ENCODE measurements at regions not wholly inside any gene's neighbourhood (a gene's known extent, or its start where the extent isn't known, plus 50 kb on each side); places are given as distances from the start of the nearest gene placed in this dataset.
"Not testable (repeated sequence)": the region's sequence is repeated elsewhere in the genome, so short reads cannot be mapped to it uniquely, and the experiment has no call there.

GRCh38 chr7:25048444-25048834 is 68.5 kb upstream of the OSBPL3 start:
- DNase-seq (ENCODE audit: low read depth, low spot score), result no peak
- CTCF ChIA-PET, result interaction anchor here (0.6 to 1.3 kb wide), 2 partner anchors 44 to 50 kb away, joined by 3 read pairs; no protein-coding TSS in a partner anchor
- TF ChIP-seq, protein P1, sequence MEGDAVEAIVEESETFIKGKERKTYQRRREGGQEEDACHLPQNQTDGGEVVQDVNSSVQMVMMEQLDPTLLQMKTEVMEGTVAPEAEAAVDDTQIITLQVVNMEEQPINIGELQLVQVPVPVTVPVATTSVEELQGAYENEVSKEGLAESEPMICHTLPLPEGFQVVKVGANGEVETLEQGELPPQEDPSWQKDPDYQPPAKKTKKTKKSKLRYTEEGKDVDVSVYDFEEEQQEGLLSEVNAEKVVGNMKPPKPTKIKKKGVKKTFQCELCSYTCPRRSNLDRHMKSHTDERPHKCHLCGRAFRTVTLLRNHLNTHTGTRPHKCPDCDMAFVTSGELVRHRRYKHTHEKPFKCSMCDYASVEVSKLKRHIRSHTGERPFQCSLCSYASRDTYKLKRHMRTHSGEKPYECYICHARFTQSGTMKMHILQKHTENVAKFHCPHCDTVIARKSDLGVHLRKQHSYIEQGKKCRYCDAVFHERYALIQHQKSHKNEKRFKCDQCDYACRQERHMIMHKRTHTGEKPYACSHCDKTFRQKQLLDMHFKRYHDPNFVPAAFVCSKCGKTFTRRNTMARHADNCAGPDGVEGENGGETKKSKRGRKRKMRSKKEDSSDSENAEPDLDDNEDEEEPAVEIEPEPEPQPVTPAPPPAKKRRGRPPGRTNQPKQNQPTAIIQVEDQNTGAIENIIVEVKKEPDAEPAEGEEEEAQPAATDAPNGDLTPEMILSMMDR (IDR thresholded peaks at IDR 0.05; ENCODE audit: insufficient read depth, low read length, missing control alignments), result no peak
- POLR2A ChIA-PET, result no interaction called here
- H3K4me3 ChIP-seq (ENCODE audit: low read depth, low read length), result no peak overlapping the region

GRCh38 chr7:25047571-25048443 is 67.8 kb upstream of the OSBPL3 start:
- DNase-seq (ENCODE audit: low read depth, low spot score); H3K4me3 ChIP-seq (ENCODE audit: low read depth, low read length); POLR2A ChIA-PET: not testable (repeated sequence)
- CTCF ChIA-PET, result interaction anchor here (0.6 to 1.3 kb wide), 2 partner anchors 45 to 51 kb away, joined by 3 read pairs; no protein-coding TSS in a partner anchor

GRCh38 chr7:25037325-25037724 is 57.3 kb upstream of the OSBPL3 start:
- CTCF ChIA-PET, result interaction anchor here (0.6 to 1.7 kb wide), 3 partner anchors 56 to 225 kb away, joined by 3 to 6 read pairs (median 5); no protein-coding TSS in a partner anchor
- no peak overlapping the region for H3K4me3 ChIP-seq (ENCODE audit: low read depth, low read length)
- POLR2A ChIA-PET, result no interaction called here
- TF ChIP-seq, protein P1 (IDR thresholded peaks at IDR 0.05; ENCODE audit: insufficient read depth, low read length, missing control alignments), result no peak
- DNase-seq (ENCODE audit: low read depth, low spot score), result no peak

DNA sequence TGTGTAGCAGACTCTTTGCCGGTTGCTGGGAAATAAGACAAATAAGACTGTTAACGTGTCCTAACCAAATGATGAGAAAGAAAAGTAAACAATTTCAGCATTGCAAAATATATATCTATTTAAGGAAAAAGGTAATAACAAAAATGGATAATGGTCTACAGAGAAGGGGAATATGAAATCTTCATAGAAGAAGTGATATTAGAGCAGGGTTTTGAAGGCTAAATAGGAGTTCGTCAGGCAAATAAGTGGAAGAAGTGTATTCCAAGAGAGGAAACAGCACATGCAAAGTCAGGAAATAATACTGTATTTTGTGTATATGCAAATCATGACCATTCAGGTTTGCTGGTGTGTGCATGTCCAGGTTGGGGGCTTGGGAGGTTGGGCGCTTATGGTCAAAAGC is 55.3 kb upstream of the OSBPL3 start:
- no peak overlapping the region for H3K4me3 ChIP-seq (ENCODE audit: low read depth, low read length)
- no peak for DNase-seq (ENCODE audit: low read depth, low spot score)
- ChIA-PET CTCF (no interaction called here), POLR2A (no interaction called here)
- TF ChIP-seq, protein P1 (IDR thresholded peaks at IDR 0.05; ENCODE audit: insufficient read depth, low read length, missing control alignments), result no peak

DNA sequence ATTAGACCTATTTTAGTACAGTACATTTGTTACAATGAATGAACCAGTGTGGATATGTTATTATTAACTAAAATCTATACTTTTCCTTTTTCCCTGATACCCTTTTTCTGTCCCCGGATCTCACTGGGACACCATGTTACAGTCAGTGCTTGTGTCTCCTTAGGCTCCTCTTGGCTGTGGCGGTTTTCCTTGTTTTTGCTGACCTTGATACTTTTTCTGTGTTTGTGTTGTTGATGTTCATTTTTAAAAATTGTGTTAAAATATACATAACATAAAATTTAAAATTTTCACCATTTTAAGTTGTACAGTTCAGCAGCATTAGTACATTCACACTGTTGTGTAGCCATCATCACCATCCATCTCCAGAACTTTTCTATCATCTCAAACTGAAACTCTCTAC is 54.2 kb upstream of the OSBPL3 start:
- POLR2A ChIA-PET, result no interaction called here
- TF ChIP-seq, protein P1 (IDR thresholded peaks at IDR 0.05; ENCODE audit: insufficient read depth, low read length, missing control alignments), result no peak
- no peak for DNase-seq (ENCODE audit: low read depth, low spot score)
- CTCF ChIA-PET, result interaction anchor here (1.3 kb wide), 1 partner anchor 21 kb away, joined by 3 read pairs; no protein-coding TSS in a partner anchor
- H3K4me3 ChIP-seq (ENCODE audit: low read depth, low read length), result no peak overlapping the region

DNA sequence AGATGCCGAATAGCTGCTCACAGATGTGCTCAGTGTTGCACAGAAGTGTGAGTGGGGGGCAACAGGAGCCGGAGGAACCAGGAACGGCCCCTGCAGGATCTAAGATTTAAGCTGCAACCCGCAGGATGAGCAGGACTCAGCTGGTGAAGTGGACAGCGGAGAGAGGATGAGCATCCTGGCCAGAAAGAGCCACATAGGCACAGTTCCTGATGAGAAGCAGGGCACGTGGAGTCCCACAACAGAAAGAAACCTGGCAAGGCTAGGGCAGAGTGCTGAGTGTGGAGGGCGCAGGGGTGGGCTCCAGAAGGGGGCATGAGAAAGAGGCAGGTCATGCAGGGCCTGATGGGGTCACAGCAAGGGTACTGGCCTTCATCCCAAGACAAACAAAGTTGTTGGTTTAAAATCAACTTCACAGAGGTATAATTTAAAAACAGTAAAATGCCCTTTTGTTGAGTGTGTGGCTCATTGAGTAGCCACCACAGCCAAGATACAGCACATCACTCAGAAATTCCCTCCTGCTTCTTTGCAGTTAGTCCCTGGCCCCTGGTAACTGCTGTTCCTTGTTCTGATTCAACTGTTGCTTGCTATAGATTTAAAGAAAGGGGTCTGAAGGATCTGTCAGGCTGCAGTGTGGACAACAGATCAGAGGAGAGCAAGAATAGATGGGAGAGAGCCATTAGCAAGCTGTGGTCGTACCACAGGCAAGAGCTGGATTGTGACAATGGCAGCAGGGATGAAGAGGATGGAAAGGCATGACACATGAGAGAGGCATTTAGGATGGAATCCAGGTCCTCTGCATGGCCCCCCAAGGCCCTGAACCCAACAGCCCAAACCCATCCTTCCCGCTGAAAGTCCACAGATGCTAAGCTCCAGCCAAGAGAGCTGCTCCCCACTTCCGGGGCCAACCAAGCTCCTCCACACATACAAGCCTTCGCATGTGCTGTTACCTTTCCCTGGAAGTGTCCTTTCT is 53.1 kb upstream of the OSBPL3 start:
- ChIA-PET CTCF (interaction anchor here (0.9 to 1.3 kb wide), 2 partner anchors 20 to 66 kb away, joined by 3 read pairs; no protein-coding TSS in a partner anchor), POLR2A (no interaction called here)
- TF ChIP-seq, protein P1 (IDR thresholded peaks at IDR 0.05; ENCODE audit: insufficient read depth, low read length, missing control alignments), result no peak
- no peak for DNase-seq (ENCODE audit: low read depth, low spot score)
- H3K4me3 ChIP-seq (ENCODE audit: low read depth, low read length), result no peak overlapping the region
